T-helper 1 cell treated with Interleukin-12 subunit alpha and Interleukin-12 subunit beta and Interleukin-4 antibody, amounts not matched to agents 30 μg/mL and 1 μg/mL, for 36 hours (primary cell): ENCODE measurements at regions not wholly inside any gene's neighbourhood (a gene's known extent, or its start where the extent isn't known, plus 50 kb on each side); places are given as distances from the start of the nearest gene placed in this dataset.

Experiments used
- H3K27ac Mint-ChIP-seq: one replicate; pipeline ENCODE4 v1.8.0; 2021; ENCODE audit warnings: mild to moderate bottlenecking, mixed read lengths
- H3K27me3 Mint-ChIP-seq: one replicate; pipeline ENCODE4 v1.8.0; 2021; ENCODE audit warnings: low read depth, mixed read lengths
- H3K36me3 Mint-ChIP-seq: one replicate; pipeline ENCODE4 v1.8.0; 2021; ENCODE audit warnings: low read depth, mixed read lengths
- H3K4me1 Mint-ChIP-seq: one replicate; pipeline ENCODE4 v1.8.0; 2021; ENCODE audit warnings: low read depth, mixed read lengths
- H3K4me3 Mint-ChIP-seq: one replicate; pipeline ENCODE4 v1.8.0; 2021; ENCODE audit warnings: mild to moderate bottlenecking, moderate library complexity, mixed read lengths
- H3K9me3 Mint-ChIP-seq: one replicate; pipeline ENCODE4 v1.8.0; 2021; ENCODE audit warnings: mixed read lengths

DNA sequence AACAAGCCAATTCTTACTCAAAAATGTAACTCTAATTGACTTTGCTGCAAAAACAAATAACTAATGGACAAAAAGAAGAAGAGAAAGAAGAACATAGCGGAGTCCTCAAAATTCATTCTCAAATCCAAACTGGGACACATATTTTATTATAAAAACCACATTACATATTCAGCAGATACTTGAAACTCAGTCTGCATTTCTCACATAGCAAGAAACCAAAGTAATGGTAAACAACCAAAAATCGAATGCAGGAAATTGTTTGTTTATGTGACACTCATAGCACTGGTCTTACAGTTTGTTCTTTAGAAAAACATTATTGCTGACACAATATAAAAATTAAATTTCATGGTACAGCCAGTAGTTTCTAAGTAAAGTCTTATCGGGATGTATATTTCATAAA, 789.8 kb downstream of the SLITRK6 start:
- H3K27me3 Mint-ChIP-seq = no peaks in the 10 kb centered on the region

GRCh38 chr13:84999252-84999651, 800.0 kb downstream of the SLITRK6 start:
- no peak overlapping the region for H3K27ac Mint-ChIP-seq
- H3K9me3 Mint-ChIP-seq = no peaks in the 10 kb centered on the region
- no peaks in the 10 kb centered on the region for H3K27me3 Mint-ChIP-seq
- no peak overlapping the region for H3K4me3 Mint-ChIP-seq
- no peaks in the 10 kb centered on the region for H3K36me3 Mint-ChIP-seq
- no peaks in the 10 kb centered on the region for H3K4me1 Mint-ChIP-seq

More for the DNA sequence above, 789.8 kb downstream of the SLITRK6 start:
- Mint-ChIP-seq H3K27ac (no peak overlapping the region), H3K9me3 (no peaks in the 10 kb centered on the region), H3K36me3 (no peaks in the 10 kb centered on the region), H3K4me1 (no peaks in the 10 kb centered on the region), H3K4me3 (no peak overlapping the region)

GRCh38 chr13:84998681-84999080, 800.5 kb downstream of the SLITRK6 start:
- Mint-ChIP-seq H3K4me3 (no peak overlapping the region), H3K36me3 (no peaks in the 10 kb centered on the region), H3K27me3 (no peaks in the 10 kb centered on the region), H3K27ac (no peak overlapping the region), H3K9me3 (no peaks in the 10 kb centered on the region), H3K4me1 (no peaks in the 10 kb centered on the region)

DNA sequence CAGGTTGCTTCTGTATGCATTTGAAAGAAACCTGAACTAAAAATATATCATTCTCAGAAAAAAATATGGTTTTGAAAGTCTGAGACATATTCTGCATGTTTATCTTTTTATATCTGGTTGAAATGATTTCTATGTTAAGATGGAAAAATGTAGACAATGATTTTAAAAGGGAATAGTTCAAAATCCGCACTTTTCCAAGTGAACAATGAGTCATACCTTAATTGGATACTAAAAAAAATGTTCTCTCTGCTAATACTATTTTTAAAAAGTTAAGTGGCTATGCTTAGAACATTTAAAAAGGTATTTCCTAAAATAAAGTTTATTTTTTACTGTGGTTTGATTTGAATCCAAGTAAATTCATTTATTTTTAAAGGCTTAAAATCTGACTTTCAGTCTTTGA, 801.4 kb downstream of the SLITRK6 start:
- Mint-ChIP-seq H3K4me1 (no peaks in the 10 kb centered on the region), H3K27me3 (no peaks in the 10 kb centered on the region), H3K27ac (no peak overlapping the region), H3K9me3 (no peaks in the 10 kb centered on the region), H3K4me3 (no peak overlapping the region), H3K36me3 (no peaks in the 10 kb centered on the region)

- Mint-ChIP-seq H3K27ac (no peak overlapping the region), H3K27me3 (no peaks in the 10 kb centered on the region), H3K36me3 (no peaks in the 10 kb centered on the region), H3K4me1 (no peaks in the 10 kb centered on the region), H3K4me3 (no peak overlapping the region), H3K9me3 (no peaks in the 10 kb centered on the region)
Observed at GRCh38 chr13:84994582-84994981, 804.6 kb downstream of the SLITRK6 start.

DNA sequence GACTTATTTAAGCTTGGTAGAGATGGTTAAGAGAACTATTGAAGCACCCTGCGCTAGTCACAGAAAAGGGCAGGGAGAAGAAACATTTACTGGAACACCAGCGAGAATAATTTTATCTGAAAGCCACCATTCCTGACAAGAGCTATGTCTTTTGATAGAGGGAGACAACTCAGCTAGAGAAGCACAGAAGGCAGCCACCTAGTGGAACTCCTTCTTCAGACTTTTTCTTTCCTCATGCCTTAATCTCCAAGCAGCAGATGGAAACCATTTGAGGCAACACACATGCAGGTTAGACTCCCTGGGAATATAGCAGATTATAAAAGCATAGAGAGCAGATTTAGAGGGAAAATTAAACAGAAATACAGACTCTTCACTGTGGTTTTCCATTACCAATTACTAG, 813.4 kb downstream of the SLITRK6 start:
- no peak overlapping the region for H3K27ac Mint-ChIP-seq
- no peaks in the 10 kb centered on the region for H3K9me3 Mint-ChIP-seq
- H3K4me1 Mint-ChIP-seq = no peaks in the 10 kb centered on the region
- no peak overlapping the region for H3K4me3 Mint-ChIP-seq
- H3K27me3 Mint-ChIP-seq = no peaks in the 10 kb centered on the region
- H3K36me3 Mint-ChIP-seq = no peaks in the 10 kb centered on the region

DNA sequence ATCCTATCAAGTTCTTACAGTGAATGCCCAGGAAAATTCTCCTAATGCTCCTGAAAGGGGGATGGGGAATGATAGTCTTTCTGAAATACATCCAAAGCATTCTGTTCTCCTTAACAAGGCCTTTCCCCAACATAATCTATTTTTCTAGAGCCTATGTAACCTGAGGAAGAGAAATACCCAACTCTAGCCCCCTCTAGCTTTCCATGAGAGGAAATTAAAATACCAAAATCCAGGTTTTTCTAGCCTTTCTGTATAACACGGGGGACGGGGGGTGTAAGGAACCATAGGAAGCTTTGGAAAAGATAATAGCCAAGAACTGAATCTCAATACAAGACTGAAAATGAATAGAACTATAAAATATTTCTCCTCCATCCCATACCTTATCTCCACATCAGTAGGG, 815.9 kb downstream of the SLITRK6 start:
- Mint-ChIP-seq H3K4me1 (no peaks in the 10 kb centered on the region), H3K27me3 (no peaks in the 10 kb centered on the region), H3K4me3 (no peak overlapping the region), H3K9me3 (no peaks in the 10 kb centered on the region), H3K36me3 (no peaks in the 10 kb centered on the region), H3K27ac (no peak overlapping the region)

GRCh38 chr13:84980571-84980970, 818.6 kb downstream of the SLITRK6 start:
- H3K27ac Mint-ChIP-seq = no peak overlapping the region
- H3K9me3 Mint-ChIP-seq = no peaks in the 10 kb centered on the region
- no peaks in the 10 kb centered on the region for H3K36me3 Mint-ChIP-seq
- H3K27me3 Mint-ChIP-seq = no peaks in the 10 kb centered on the region
- no peaks in the 10 kb centered on the region for H3K4me1 Mint-ChIP-seq
- no peak overlapping the region for H3K4me3 Mint-ChIP-seq

- Mint-ChIP-seq H3K27ac (no peak overlapping the region), H3K4me1 (no peaks in the 10 kb centered on the region), H3K9me3 (no peaks in the 10 kb centered on the region)
Observed at GRCh38 chr13:84978851-84979250, 820.4 kb downstream of the SLITRK6 start.

GRCh38 chr13:84973661-84974060, 825.6 kb downstream of the SLITRK6 start:
- no peaks in the 10 kb centered on the region for H3K27me3 Mint-ChIP-seq
- H3K4me3 Mint-ChIP-seq = no peak overlapping the region
- no peaks in the 10 kb centered on the region for H3K36me3 Mint-ChIP-seq
- no peaks in the 10 kb centered on the region for H3K9me3 Mint-ChIP-seq
- H3K27ac Mint-ChIP-seq = no peak overlapping the region
- H3K4me1 Mint-ChIP-seq = no peaks in the 10 kb centered on the region

More at GRCh38 chr13:84978851-84979250, 820.4 kb downstream of the SLITRK6 start:
- Mint-ChIP-seq H3K4me3 (no peak overlapping the region), H3K36me3 (no peaks in the 10 kb centered on the region), H3K27me3 (no peaks in the 10 kb centered on the region)

DNA sequence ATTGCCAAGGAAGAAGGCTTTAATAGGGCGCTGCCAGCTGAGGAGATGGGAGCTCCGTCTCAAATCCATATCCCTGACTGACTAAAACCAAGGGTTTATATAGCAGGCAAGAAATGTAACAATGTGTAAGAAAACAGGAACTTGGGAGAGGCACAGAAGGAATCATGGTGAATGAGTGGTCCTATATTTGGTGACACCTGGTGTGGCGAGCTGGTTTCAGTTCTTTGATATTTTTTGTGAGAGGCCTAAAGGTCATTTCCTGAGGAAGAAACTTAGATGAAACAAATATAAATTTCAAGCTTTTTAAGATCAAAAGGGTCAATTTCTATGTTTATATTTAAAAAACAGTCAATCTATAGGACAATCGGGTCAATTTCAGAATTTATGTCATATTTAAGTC, 826.3 kb downstream of the SLITRK6 start:
- Mint-ChIP-seq H3K27ac (no peak overlapping the region), H3K4me1 (no peaks in the 10 kb centered on the region), H3K36me3 (no peaks in the 10 kb centered on the region), H3K4me3 (no peak overlapping the region), H3K27me3 (no peaks in the 10 kb centered on the region), H3K9me3 (no peaks in the 10 kb centered on the region)

- H3K27me3 Mint-ChIP-seq = no peaks in the 10 kb centered on the region
- H3K4me1 Mint-ChIP-seq = no peaks in the 10 kb centered on the region
- no peaks in the 10 kb centered on the region for H3K9me3 Mint-ChIP-seq
- no peak overlapping the region for H3K27ac Mint-ChIP-seq
- H3K4me3 Mint-ChIP-seq = no peak overlapping the region
- H3K36me3 Mint-ChIP-seq = no peaks in the 10 kb centered on the region
Observed at GRCh38 chr13:84962849-84963248, 836.4 kb downstream of the SLITRK6 start.

GRCh38 chr13:84962141-84962750, 837.0 kb downstream of the SLITRK6 start:
- Mint-ChIP-seq H3K4me3 (no peak overlapping the region), H3K9me3 (no peaks in the 10 kb centered on the region), H3K4me1 (no peaks in the 10 kb centered on the region)

GRCh38 chr13:84961023-84961422, 838.2 kb downstream of the SLITRK6 start:
- Mint-ChIP-seq H3K4me1 (no peaks in the 10 kb centered on the region), H3K9me3 (no peaks in the 10 kb centered on the region), H3K4me3 (no peak overlapping the region), H3K27ac (no peak overlapping the region), H3K36me3 (no peaks in the 10 kb centered on the region), H3K27me3 (no peaks in the 10 kb centered on the region)

More at GRCh38 chr13:84962141-84962750, 837.0 kb downstream of the SLITRK6 start:
- H3K36me3 Mint-ChIP-seq = no peaks in the 10 kb centered on the region
- no peak overlapping the region for H3K27ac Mint-ChIP-seq
- no peaks in the 10 kb centered on the region for H3K27me3 Mint-ChIP-seq

- no peaks in the 10 kb centered on the region for H3K27me3 Mint-ChIP-seq
- H3K4me1 Mint-ChIP-seq = no peaks in the 10 kb centered on the region
Observed at GRCh38 chr13:84959818-84960217, 839.4 kb downstream of the SLITRK6 start.

DNA sequence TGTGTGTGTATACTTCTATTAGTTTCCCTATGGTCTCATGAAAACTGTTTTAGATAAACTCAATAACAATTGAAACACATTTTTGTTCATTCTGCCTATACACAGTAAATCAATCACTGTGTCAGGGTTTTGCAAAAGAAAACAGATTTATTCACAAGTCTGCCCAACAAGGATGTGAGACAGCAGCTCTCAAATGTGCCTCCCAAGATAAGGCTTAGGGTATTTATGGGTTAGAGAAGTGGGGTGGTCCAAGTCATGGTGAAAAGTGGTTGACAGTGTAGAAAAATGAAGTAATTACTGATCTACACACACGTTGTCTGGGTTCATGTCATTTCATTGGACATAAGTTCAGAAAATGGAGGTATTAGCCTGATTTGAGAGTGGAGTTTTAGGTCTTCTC, 844.6 kb downstream of the SLITRK6 start:
- Mint-ChIP-seq H3K27me3 (no peaks in the 10 kb centered on the region), H3K4me1 (no peaks in the 10 kb centered on the region), H3K9me3 (no peaks in the 10 kb centered on the region), H3K27ac (no peak overlapping the region), H3K4me3 (no peak overlapping the region), H3K36me3 (no peaks in the 10 kb centered on the region)

More at GRCh38 chr13:84959818-84960217, 839.4 kb downstream of the SLITRK6 start:
- H3K4me3 Mint-ChIP-seq = no peak overlapping the region
- no peaks in the 10 kb centered on the region for H3K9me3 Mint-ChIP-seq
- no peaks in the 10 kb centered on the region for H3K36me3 Mint-ChIP-seq
- H3K27ac Mint-ChIP-seq = no peak overlapping the region
